ENCODE measurements at regions not wholly inside any gene's neighbourhood (a gene's known extent, or its start where the extent isn't known, plus 50 kb on each side); places are given as distances from the start of the nearest gene placed in this dataset.
"Not testable (repeated sequence)": the region's sequence is repeated elsewhere in the genome, so short reads cannot be mapped to it uniquely, and the experiment has no call there.

DNA sequence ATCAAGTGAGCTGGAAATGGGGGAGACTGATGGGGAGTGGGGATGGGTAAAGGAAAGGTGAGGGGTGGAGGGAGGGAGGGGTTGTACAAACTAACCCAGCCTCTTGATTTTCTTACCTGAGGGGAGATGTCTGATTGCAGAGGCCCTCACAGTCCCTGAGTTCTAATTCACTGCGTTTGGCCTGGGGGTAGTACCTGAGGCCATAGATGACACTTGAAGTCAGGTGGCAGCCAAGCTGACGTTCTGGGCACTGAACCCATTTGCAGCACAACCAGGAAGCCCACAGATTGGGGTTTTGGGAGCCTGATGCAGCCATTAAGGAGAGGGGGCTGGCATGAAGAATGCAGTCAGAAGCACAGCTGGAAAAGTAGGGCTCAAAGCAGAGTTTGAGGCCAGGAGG lies 153.8 kb upstream of the DTNBP1 start:
- H3K9me3 Mint-ChIP-seq: peaks cover 7% of the 10 kb centered on the region
- no peaks in the 10 kb centered on the region for H3K27me3 Mint-ChIP-seq
- TF ChIP-seq, protein P1, sequence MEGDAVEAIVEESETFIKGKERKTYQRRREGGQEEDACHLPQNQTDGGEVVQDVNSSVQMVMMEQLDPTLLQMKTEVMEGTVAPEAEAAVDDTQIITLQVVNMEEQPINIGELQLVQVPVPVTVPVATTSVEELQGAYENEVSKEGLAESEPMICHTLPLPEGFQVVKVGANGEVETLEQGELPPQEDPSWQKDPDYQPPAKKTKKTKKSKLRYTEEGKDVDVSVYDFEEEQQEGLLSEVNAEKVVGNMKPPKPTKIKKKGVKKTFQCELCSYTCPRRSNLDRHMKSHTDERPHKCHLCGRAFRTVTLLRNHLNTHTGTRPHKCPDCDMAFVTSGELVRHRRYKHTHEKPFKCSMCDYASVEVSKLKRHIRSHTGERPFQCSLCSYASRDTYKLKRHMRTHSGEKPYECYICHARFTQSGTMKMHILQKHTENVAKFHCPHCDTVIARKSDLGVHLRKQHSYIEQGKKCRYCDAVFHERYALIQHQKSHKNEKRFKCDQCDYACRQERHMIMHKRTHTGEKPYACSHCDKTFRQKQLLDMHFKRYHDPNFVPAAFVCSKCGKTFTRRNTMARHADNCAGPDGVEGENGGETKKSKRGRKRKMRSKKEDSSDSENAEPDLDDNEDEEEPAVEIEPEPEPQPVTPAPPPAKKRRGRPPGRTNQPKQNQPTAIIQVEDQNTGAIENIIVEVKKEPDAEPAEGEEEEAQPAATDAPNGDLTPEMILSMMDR (conservative IDR thresholded peaks at IDR 0.05): no peak
- H3K36me3 Mint-ChIP-seq: no peaks in the 10 kb centered on the region
- H3K4me1 Mint-ChIP-seq (ENCODE audit: unreplicated experiment): peaks cover 19% of the 10 kb centered on the region
- no peak for DNase-seq (ENCODE audit: extremely low spot score, unreplicated experiment)
- no peak overlapping the region for H3K27ac Mint-ChIP-seq
- H3K4me3 Mint-ChIP-seq: no peak overlapping the region

DNA sequence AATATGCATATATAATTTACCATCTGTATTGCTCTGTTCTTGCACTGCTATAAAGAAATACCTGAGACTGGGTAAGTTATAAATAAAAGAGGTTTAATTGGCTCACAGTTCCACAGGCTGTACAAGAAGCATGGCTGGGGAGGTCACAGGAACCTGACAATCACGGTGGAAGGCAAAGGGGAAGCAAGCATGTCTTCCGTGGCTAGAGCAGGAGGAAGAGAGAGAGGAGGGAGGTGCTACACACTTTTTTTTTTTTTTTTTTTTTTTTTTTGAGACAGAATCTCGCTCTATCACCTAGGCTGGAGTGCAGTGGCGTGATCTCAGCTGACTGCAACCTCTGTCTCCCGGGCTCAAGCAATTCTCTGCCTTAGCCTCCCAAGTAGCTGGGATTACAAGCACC lies 150.9 kb upstream of the DTNBP1 start:
- DNase-seq (ENCODE audit: extremely low spot score, unreplicated experiment); H3K27me3 Mint-ChIP-seq; H3K9me3 Mint-ChIP-seq; H3K36me3 Mint-ChIP-seq; H3K27ac Mint-ChIP-seq; H3K4me3 Mint-ChIP-seq: not testable (repeated sequence)
- peaks cover 12% of the 10 kb centered on the region for H3K4me1 Mint-ChIP-seq (ENCODE audit: unreplicated experiment)

GRCh38 chr6:15811107-15811506 lies 148.3 kb upstream of the DTNBP1 start:
- Mint-ChIP-seq H3K4me1 (ENCODE audit: unreplicated experiment) (no peaks in the 10 kb centered on the region), H3K27ac (no peak overlapping the region), H3K9me3 (peaks cover 7% of the 10 kb centered on the region), H3K36me3 (no peaks in the 10 kb centered on the region), H3K27me3 (no peaks in the 10 kb centered on the region), H3K4me3 (no peak overlapping the region)
- DNase-seq (ENCODE audit: extremely low spot score, unreplicated experiment): no peak
- TF ChIP-seq, protein P1 (conservative IDR thresholded peaks at IDR 0.05): no peak

DNA sequence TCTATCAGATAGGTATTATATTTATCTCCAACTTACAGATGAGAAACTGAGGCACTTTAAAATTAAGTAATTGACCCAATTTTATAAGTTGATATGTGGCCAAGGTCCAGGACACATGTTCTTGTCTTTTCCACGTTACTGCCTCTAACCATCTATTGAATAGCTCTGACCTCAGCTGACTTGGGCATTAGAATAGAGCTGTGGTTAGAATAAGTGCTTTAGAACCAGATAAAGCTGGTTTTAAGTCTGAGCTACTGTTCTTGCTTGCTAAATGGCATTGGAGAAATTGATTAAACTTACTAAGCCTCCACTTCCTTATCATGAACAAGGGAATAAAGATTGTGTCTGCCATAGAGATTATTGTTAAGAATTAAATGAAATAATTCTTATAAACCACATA lies 147.8 kb upstream of the DTNBP1 start:
- no peaks in the 10 kb centered on the region for H3K4me1 Mint-ChIP-seq (ENCODE audit: unreplicated experiment)

DNA sequence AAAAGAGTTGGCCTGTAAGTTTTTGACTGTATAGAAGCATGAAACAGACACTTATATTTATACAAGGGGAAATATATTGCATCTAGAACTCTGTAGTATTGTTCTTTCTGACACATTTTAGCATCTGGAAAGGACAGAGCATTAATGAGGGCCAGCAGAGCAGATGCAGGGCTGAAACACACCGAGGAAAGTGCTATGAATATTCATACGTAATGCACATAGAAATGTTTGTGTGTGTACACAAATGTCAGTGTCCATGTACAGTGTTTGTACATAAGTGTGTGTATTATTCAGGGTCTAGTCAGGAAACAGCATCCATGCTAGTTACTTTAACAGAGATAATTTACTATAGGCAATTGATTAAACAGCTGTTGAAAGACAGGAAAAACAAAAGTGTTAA lies 146.5 kb upstream of the DTNBP1 start:
- Mint-ChIP-seq H3K27me3 (no peaks in the 10 kb centered on the region), H3K27ac (no peak overlapping the region), H3K9me3 (no peaks in the 10 kb centered on the region), H3K4me1 (ENCODE audit: unreplicated experiment) (peaks cover 6% of the 10 kb centered on the region), H3K36me3 (no peaks in the 10 kb centered on the region), H3K4me3 (no peak overlapping the region)
- TF ChIP-seq, protein P1 (conservative IDR thresholded peaks at IDR 0.05): no peak
- no peak for DNase-seq (ENCODE audit: extremely low spot score, unreplicated experiment)

More for the DNA sequence above, 147.8 kb upstream of the DTNBP1 start:
- TF ChIP-seq, protein P1 (conservative IDR thresholded peaks at IDR 0.05): no peak
- H3K27ac Mint-ChIP-seq: no peak overlapping the region
- no peaks in the 10 kb centered on the region for H3K36me3 Mint-ChIP-seq
- H3K9me3 Mint-ChIP-seq: peaks cover 7% of the 10 kb centered on the region
- no peak overlapping the region for H3K4me3 Mint-ChIP-seq
- H3K27me3 Mint-ChIP-seq: no peaks in the 10 kb centered on the region
- no peak for DNase-seq (ENCODE audit: extremely low spot score, unreplicated experiment)

- Mint-ChIP-seq H3K9me3 (no peaks in the 10 kb centered on the region), H3K4me1 (ENCODE audit: unreplicated experiment) (peaks cover 34% of the 10 kb centered on the region), H3K36me3 (no peaks in the 10 kb centered on the region), H3K4me3 (peak overlapping the region; percentile 67), H3K27me3 (no peaks in the 10 kb centered on the region), H3K27ac (peak overlapping the region; percentile 14)
- TF ChIP-seq, protein P1 (conservative IDR thresholded peaks at IDR 0.05): no peak
- no peak for DNase-seq (ENCODE audit: extremely low spot score, unreplicated experiment)
These were observed 141.6 kb upstream of the DTNBP1 start for GRCh38 chr6:15804164-15805154.
